ENCODE measurements at regions not wholly inside any gene's neighbourhood (a gene's known extent, or its start where the extent isn't known, plus 50 kb on each side); places are given as distances from the start of the nearest gene placed in this dataset.

GRCh38 chr5:7983433-7983832 lies 114.5 kb downstream of the MTRR start:
- TF ChIP-seq, protein P1, sequence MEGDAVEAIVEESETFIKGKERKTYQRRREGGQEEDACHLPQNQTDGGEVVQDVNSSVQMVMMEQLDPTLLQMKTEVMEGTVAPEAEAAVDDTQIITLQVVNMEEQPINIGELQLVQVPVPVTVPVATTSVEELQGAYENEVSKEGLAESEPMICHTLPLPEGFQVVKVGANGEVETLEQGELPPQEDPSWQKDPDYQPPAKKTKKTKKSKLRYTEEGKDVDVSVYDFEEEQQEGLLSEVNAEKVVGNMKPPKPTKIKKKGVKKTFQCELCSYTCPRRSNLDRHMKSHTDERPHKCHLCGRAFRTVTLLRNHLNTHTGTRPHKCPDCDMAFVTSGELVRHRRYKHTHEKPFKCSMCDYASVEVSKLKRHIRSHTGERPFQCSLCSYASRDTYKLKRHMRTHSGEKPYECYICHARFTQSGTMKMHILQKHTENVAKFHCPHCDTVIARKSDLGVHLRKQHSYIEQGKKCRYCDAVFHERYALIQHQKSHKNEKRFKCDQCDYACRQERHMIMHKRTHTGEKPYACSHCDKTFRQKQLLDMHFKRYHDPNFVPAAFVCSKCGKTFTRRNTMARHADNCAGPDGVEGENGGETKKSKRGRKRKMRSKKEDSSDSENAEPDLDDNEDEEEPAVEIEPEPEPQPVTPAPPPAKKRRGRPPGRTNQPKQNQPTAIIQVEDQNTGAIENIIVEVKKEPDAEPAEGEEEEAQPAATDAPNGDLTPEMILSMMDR (conservative IDR thresholded peaks at IDR 0.05; ENCODE audit: low read length), result no peak
- TF ChIP-seq EZH2phosphoT487 (IDR thresholded peaks at IDR 0.05; ENCODE audit: borderline replicate concordance, low read depth, low read length), result no peak
